IPS DF 4.7 (cell line): ENCODE measurements at regions not wholly inside any gene's neighbourhood (a gene's known extent, or its start where the extent isn't known, plus 50 kb on each side); places are given as distances from the start of the nearest gene placed in this dataset.
"Not testable (repeated sequence)": the region's sequence is repeated elsewhere in the genome, so short reads cannot be mapped to it uniquely, and the experiment has no call there.

Experiments used
- DNase-seq: peaks from one replicate; pipeline ENCODE4 v3.0.0-alpha.2; 2013; ENCODE audit warnings: low spot score; ENCODE audit errors: extremely low read depth

- DNase-seq, result no peak
Measured at GRCh38 chr5:26415987-26416779, 622.2 kb downstream of the CDH9 start.

- DNase-seq, result no peak
Measured at GRCh38 chr5:26390608-26391007, 647.8 kb downstream of the CDH9 start.

- no peak for DNase-seq
Measured at GRCh38 chr5:26388976-26389375, 649.4 kb downstream of the CDH9 start.

GRCh38 chr5:26386532-26386931 is 651.9 kb downstream of the CDH9 start:
- DNase-seq, result no peak

DNA sequence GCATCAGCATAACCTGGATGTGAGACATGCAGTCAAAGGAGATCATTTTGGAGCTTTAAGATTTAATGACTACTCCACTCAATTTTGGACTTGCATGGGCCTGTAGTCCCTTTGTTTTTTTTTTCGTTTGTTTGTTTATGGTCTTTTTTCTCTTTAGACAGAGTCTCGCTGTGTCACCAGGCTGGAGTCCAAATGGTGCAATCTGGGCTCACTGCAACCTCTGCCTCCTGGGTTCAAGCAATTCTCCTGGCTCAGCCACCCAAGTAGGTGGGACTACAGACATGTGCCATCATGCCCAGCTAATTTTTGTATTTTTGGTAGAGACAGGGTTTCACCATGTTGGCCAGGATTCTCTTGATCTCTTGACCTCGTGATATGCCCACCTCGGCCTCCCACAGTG is 673.8 kb downstream of the CDH9 start:
- DNase-seq, result not testable (repeated sequence)

DNA sequence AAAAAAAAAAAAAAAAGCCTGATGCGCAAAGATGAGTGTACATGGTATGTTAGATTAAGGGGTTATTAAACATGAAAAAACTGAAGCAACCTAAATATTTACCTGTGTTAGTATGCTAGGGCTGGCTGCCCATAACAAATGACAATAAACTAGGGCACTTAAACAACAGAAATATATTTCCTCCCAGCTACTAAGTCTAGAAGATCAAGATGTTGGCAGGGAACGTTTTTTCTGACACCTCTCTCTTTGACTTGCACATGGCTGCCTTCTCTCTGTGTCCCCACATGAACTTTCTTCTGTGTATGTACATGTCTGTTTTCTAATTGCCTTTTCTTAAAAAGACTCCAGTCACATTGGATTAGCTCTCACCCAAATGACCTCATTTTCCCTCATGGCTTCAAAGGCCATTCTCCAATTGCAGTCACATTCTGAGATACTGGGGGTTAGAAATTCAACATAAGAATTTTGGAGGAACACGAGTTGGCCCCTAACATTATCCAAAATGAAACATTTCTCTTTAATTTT is 694.5 kb downstream of the CDH9 start:
- no peak for DNase-seq

DNA sequence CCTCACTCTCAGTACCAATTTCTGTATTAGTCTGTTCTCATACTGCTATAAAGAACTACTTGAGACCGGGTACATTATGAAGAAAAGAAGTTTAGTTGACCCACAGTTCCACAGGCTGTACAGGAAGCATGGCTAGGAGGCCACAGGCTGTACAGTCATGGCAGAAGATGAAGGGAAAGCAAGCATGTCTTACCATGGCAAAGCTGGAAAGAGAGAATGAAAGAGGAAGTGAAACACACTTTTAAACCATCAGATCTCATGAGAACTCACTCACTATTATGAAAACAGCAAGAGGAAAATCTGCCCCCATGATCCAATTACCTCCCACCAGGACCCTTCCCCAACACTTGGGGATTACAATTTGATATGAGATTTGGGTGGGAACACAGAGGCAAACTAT is 698.8 kb downstream of the CDH9 start:
- DNase-seq, result no peak

DNA sequence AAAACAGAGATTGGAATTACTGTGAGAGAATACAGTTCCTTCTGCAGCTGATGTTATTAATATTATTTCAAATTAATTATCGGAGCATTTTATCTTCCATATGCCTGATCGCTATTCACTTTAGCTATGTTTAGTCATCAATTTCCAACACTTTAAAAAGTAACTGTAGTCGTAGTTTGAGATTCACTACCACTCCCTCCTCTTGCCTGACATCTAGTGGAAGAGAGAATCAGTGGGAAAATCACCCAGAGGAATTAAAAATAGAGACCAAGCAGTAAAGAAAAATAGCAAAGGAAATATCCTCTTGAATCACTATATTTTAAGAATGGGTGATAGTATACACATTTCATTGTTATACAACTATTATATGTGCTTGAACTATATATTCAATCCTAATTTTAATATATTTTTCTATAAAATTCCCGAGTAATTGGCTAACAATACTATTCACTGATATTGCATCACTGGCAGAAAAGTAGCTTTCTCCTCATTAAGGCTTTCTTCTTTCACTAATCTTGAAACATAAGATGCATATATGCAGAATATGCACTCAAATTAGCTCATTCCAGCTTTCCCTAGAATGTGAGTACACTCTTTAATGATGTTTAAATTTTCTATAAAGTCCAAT is 708.7 kb downstream of the CDH9 start:
- no peak for DNase-seq

DNA sequence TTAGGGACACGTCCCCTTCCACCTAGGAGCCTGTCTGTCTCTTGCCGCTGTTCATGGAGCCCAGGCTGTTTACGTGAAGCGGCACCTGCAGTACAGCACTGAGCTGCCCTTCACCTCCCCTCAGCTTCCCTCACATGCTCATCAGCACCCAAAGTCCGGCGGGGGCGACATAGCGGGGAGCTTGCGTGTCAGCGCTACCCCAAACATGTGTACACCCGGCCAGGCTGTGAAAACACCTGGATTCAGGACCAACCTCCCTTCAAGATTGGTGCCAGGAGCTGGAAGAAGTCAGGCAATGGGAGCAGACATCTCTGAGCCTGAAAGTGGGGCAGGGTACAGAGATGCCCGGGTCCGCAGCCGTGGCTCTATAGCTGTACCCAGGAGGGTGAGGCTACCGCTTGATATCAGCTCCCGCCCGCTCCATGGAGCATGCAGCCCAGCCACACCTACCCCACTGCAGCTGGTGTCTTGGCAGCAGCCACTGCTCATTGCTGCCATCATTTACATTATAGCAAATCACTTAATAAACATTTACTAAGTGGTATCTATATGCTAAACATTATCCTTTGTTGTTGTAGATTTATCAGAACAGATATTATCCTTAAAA is 712.1 kb downstream of the CDH9 start:
- DNase-seq, result no peak

DNA sequence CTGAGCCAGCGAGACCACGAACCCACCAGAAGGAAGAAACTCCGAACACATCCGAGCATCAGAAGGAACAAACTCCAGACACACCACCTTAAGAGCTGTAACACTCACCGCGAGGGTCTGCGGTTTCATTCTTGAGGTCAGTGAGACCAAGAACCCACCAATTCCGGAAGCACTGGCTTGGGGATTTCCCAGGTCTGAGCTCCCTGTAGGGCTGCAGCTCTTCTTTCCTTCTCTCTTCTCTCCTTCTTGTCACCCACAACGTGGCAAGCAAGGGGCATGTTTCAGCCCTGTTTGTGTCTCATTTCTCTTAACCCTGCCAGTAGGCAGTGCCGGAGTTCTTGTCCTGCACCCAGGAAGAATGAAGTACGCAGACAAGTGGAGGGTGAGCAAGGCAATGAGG is 713.0 kb downstream of the CDH9 start:
- DNase-seq, result not testable (repeated sequence)

DNA sequence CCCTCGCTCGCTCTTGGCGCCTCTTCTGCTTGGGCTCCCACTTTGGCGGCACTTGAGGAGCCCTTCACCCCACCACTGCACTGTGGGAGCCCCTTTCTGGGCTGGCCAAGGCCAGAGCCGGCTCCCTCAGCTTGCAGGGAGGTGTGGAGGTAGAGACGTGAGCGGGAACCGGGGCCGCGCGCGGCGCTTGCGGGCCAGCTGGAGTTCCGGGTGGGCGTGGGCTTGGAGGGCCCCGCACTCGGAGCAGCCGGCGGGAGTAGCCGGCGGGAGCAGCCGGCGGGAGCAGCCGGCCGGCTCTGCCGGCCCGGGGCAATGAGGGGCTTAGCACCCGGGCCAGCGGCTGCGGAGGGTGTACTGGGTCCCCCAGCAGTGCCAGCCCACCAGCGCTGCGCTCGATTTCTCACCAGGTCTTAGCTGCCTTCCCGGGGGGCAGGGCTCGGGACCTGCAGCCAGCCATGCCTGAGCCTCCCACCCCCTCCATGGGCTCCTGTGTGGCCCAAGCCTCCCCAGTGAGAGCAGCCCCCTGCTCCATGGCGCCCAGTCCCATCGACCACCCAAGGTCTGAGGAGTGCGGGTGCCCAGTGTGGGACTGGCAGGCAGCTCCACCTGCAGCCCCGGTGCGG is 714.0 kb downstream of the CDH9 start:
- DNase-seq, result not testable (repeated sequence)

DNA sequence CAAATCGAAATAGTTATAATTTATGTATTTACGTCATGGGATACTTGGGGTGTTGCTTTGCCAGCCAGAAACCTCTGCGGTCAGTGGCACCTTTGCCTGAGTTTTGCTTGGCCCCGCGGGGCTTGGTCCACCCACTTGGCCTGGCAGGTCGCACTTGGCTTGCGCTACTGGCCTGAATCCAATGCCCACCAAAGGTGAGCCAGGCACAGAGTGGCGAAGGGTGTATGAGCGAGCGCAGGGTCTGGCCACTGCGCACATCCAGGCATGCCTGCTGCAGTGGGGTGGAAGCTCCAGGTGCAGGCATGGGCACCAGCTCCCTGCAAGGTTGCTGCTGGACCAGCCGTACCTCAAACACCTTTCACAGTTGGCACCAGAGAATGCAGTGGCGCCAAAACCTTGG is 714.6 kb downstream of the CDH9 start:
- no peak for DNase-seq

- DNase-seq, result no peak
Measured at GRCh38 chr5:26321278-26321677, 717.1 kb downstream of the CDH9 start.

DNA sequence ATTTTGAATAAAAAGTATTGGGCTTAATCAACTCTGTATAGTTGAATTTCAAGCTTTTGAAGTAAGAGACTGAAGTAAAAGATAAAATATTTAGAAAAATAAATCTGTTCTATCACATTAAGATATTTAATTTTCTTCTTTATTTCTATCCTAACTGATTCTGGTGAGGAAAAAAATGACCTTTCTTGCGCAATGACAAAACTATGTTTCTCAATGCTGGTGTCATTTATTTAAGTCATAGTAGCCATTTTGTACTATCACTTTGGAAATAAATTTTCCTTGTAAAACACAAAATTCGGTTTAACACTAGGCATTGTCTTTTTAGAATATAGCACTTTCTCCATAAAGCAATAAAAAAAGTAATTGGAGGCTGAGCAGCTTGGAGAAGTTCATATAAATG is 728.0 kb downstream of the CDH9 start:
- no peak for DNase-seq

- DNase-seq, result no peak
Measured at GRCh38 chr5:26295541-26295940, 742.8 kb downstream of the CDH9 start.

GRCh38 chr5:26282190-26282589 is 756.2 kb downstream of the CDH9 start:
- DNase-seq, result no peak

DNA sequence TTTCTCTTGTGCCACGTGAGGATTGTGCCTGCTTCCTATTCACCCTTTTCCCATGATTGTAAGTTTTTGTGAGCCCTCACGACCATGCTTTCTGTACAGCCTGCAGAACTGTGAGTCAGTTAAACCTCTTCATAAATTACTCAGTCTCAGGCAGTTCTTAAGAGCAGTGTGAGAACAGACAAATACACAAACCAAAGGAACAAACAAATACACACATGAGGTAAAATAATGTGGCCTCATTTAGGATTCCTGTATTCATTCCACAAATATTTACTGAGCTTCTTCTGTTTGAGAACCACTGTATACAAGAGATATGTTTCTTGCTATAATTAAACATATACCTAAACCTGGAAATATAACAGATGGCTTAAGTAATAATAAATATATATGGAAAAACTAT is 760.3 kb downstream of the CDH9 start:
- no peak for DNase-seq

GRCh38 chr5:26259081-26259480 is 779.3 kb downstream of the CDH9 start:
- DNase-seq, result no peak

DNA sequence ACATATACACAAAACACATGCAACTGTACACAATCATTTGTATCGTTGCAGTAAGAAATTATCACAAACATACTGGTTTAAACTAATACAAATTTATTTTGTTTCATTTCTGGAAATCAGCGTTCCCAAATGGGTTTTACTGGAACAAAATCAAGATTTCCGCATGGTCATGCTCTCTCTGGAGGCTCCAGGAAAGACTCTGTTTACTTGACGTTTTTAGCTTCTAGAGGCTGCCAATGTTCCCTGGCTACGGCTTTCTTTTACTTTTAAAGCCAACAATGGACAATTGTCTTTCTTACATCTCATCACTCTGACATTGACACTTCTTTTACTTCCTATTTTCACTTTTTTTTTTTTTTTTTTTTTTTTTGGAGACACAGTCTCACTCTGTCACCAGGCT is 793.1 kb downstream of the CDH9 start:
- DNase-seq, result no peak

GRCh38 chr5:26239588-26239987 is 798.8 kb downstream of the CDH9 start:
- DNase-seq, result no peak

- no peak for DNase-seq
Measured at GRCh38 chr5:26237489-26237888, 800.9 kb downstream of the CDH9 start.

GRCh38 chr5:26236936-26237335 is 801.5 kb downstream of the CDH9 start:
- no peak for DNase-seq
